ENCODE measurements at regions not wholly inside any gene's neighbourhood (a gene's known extent, or its start where the extent isn't known, plus 50 kb on each side); places are given as distances from the start of the nearest gene placed in this dataset.
"Not testable (repeated sequence)": the region's sequence is repeated elsewhere in the genome, so short reads cannot be mapped to it uniquely, and the experiment has no call there.

DNA sequence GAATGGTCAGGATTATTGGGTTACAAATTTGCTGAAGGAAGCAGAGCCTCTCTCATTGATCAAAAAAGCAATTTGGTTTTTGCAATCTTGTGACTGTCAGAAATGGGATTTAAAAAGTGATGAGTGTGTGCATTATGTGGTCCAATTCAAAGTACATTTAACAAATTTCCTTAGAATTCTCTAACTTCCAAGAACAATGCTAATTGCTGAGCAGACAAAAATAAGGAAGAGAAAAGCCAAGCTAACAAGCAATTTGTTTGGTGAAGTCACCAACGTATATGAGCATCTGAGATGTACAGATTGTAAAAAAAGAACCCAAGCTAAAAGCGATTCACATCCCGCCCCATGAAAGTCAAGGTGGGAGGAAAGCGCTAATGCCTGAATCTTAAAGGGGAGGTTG lies 1643.9 kb downstream of the CDH8 start:
- DNase-seq (ENCODE audit: low spot score): no peak

DNA sequence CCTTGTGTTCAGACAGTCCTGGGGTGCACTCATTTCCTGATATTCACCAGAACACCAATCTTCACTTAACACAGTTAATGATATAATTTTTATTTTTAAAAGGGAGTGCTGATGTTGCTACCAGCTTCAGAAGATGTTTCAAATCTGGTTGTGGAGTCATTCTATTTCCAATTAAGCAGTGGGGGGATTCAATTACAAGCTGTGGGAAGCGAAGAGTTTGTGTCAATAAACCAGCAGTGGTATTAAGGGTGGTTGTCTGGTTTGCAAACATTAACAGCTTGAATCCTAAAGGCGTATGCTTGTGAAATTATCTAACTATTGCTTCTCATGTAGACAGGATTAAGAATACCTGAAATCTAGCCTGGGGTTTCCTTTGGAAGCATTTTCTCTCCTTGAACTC lies 1637.5 kb upstream of the GOT2 start:
- DNase-seq (ENCODE audit: low spot score): no peak

DNA sequence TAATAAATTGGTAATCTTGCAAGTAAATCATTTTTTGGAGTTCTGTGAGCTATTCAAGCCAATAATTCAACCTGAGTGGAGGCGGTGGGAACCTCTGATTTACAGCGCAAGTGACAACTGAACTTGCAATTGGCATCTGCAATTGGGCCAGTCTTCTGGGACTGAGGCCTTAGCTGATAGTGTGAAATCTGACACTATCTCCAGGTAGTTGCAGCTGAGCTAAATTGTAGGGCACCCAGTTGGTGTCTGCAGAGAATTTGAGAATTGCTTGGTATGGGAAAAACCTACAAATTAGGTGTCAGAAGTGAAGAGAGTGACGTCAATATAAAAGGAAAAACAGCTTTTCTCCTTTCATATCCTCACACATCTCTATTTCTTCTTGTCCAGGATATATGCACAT lies 1633.6 kb upstream of the GOT2 start:
- DNase-seq (ENCODE audit: low spot score): no peak

DNA sequence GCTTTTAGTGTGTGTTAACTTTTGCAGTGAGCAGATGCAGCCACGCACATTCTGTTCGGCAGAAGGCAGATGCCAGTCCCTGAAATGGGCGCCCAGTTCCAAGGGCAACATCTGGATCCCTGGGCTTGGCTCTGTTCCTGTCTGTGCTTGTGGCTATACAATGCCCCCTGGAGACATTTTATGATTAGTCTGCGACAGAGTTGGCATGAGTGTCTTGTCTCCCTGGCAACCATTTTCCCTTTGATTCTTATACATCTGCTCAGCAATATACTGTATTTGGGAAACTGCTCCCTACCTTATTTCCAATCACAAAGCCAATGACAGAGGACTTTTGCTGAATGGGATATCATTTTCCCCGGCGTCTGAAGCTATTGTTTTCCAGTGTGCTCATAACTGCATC lies 1629.5 kb upstream of the GOT2 start:
- DNase-seq (ENCODE audit: low spot score): no peak

DNA sequence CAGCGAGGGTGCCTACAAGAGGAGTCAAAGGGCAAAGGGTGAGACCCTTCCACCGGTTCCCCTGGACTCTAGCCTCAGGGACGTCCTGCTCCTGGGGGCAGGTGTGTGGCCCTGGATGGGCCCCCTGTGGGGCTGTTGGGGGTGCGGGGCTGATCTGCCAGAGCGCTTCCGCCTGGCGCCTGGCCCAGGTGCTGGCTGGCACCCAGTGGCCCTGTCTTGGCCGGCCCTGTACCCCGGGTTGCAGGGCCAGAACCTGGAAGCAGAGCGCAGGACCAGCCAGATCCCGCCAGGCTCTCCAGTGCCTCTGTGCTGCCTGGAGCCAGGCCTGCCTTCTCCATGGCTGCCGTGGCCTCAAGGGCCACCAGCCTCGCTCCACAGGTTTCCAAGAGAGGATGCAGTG lies 1625.8 kb upstream of the GOT2 start:
- not testable (repeated sequence) for DNase-seq (ENCODE audit: low spot score)

DNA sequence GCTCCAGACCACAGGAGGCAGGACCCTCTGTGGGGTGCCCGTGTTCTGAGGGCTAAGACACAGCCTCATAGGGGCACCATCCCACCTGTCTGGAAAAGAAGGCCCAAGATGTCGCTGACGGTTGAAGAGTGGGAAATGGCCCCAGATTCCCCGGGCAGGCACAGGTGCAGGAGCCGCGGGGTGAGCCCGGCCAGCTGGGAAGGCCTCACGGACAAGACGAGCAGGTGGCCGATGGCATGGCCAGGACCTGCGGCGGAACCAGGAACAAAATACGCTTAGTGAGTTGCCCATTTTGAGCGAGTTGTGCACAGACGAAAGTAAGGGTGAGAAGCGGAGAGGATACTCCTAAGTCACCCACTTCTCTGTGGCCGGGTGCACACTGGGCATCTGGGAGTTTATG lies 1625.3 kb upstream of the GOT2 start:
- not testable (repeated sequence) for DNase-seq (ENCODE audit: low spot score)

DNA sequence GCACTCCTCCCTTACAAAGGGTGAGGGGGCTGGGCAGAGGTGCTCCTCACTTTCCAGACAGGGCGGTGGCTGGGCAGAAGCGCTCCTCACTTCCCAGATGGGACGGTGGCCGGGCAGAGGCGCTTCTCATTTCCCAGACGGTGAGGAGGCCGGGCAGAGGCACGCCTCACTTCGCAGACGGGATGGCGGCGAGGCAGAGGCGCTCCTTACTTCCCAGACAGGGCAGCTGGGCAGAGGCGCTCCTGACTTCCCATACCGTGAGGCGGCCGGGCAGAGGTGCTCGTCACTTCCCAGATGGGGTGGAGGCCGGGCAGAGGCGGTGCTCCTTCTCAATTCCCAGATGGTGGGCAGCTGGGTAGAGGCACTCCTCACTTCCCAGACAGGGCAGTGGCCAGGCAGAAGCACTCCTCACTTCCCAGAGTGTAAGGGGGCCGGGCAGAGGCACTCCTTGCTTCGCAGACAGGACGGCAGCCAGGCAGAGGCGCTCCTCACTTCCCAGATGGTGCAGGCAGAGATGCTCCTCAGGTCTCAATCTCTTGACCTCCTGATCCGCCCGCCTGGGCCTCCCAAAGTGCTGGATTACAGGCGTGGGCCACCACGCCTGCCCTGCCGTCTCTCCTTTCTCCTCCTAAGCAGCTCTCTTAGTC lies 1623.9 kb upstream of the GOT2 start:
- not testable (repeated sequence) for DNase-seq (ENCODE audit: low spot score)

DNA sequence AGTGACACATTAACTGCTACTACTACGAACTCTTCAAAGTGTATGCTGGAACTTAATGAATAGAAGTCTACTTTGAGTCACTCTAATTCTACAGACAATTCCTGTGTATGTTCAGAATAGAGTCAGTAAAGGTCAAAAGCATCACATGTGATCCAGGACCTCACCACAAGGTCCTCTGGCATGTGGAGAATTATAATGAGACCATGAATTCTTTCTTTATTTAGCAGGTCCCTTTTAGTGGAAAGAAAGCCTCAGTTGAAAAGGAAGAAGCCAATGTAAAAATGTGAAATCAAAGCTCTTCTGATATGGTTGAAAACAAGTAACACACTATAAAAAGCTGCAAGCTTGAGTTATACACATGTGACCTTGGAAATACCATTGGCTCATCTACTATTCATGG lies 1612.1 kb upstream of the GOT2 start:
- no peak for DNase-seq (ENCODE audit: low spot score)

DNA sequence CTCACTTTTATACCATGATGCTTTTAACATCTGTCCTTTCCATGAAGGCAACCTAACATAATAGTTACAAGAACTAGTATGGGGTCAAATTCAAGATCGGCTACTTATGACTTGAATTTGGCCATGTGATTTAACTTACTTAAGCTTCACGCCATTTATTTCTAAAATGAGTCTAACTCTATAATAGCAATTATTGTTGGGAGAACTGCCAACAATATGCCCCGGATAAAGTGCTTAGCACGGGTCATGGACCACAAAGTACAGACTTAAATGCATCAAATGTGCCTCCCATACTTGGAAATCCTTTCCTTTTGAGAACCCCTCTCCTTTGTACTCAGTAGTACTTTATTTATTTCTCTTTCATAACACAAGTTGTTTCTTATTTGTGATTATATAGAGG lies 1603.6 kb upstream of the GOT2 start:
- DNase-seq (ENCODE audit: low spot score): no peak

DNA sequence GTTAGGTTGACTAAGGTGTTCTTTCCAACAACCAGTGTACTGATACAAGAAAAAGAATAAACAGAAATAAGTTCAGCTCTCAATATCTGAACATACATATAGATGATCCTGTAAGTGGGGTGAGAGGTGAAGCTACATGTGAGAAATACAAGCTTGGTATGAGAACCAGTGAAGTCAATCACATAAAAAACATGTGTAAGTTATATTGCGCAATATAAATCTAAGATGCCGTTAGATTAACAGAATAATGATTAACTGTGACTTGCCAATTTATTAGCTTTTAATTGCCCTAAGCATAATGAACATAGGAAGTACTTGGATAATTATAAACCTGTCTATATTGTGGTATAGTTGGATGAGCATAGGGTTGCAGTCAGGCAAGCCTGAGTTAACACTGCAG lies 1597.1 kb upstream of the GOT2 start:
- DNase-seq (ENCODE audit: low spot score): no peak

DNA sequence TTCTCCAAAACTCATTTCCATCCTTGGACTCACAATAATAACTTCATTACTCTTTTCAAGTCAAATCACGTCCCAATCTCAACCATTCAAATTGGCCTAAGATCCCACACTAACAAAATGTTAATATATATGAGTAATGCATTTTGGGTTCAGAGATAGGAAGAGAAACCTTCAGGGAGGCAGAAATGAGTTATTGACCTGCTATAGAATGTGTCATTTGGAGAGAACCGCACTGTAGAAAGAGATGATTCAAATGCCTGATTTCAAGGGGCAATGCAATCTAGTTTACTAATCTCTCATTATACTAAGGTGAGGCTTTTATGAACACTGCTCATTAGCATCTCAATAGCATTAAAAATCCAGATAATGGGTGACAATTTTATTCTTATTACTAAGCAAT lies 1595.0 kb upstream of the GOT2 start:
- no peak for DNase-seq (ENCODE audit: low spot score)

DNA sequence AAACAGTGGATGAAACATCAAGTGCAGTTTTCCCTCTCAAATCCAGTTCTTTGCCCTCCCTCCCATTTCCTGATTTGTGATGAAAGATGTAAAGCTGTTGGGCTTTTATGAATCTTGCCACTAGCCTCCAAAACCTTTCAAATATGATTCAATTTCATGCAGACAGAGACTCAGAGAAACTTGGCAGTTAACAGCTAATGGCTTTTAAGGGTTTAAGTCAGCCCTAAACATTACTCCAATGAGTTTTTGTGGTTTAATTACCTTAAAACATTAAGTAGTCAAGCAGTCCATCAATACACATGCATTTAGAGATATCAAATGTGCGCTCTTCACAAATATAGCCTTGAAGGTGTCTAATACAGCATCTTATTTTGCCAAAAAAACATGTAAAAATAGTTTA lies 1594.0 kb upstream of the GOT2 start:
- DNase-seq (ENCODE audit: low spot score): no peak

DNA sequence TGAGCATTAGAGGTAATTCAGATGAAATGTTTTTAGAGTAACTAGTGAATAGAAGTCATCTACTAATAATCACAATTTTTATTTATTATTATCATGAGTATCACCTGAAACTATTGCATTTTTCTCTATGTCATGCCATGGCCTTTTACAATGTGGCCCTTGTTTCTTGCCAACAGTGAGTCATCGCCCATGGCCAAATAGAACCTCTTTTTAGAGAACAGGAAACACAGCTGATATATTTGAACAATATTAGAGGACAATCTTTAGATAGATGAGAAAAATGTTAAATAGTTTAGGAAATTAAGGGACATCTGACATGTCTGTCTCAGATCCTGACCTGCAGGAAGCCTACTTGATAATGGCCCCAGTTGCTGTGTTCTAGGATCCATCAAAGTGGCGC lies 1584.4 kb upstream of the GOT2 start:
- DNase-seq (ENCODE audit: low spot score): no peak

DNA sequence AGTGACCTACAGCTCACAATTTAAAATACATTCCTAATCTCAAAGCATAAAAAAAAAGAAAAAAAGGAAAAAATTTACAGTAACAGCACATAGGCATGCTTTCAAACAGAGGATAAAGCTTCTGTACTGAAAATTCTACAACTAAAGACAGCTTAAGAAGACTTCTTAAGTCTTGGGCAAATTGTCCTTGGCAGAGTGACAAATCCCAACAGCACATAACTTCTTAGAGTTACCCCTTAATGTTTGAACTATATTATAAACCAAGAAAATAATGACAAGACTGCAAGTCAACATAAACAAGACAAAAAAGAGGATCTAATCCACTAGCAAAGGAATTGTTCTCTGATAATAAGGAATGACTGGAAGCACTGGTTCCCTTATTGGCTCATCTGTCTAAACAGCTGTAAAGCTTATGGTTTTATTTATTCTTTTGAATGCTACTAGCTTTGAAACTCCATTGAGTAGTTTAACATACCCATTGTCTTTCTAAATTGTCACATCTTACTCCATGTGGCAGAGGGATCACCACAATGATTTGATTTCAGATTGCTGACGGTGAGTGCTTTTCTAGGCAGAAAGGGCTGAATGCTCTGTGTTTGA lies 1576.8 kb upstream of the GOT2 start:
- no peak for DNase-seq (ENCODE audit: low spot score)

DNA sequence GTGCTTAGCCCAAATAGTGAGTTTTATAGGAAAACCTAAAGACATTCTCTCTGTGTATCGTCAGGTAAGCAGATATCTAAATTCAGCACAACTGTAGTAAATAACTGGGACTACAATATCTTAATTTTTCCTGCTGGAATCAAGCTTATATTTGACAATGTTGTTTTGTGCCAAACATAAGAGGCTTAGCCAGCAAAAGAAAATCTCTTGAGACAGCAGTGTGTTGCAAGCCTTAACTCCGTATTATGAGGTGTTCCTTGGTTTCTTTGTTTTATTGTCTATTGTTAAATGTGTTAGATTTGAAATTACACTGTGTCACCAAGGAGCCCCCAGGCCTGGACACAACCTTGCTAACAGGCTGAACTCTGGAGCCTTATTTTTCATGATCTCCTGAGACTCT lies 1570.6 kb upstream of the GOT2 start:
- no peak for DNase-seq (ENCODE audit: low spot score)

DNA sequence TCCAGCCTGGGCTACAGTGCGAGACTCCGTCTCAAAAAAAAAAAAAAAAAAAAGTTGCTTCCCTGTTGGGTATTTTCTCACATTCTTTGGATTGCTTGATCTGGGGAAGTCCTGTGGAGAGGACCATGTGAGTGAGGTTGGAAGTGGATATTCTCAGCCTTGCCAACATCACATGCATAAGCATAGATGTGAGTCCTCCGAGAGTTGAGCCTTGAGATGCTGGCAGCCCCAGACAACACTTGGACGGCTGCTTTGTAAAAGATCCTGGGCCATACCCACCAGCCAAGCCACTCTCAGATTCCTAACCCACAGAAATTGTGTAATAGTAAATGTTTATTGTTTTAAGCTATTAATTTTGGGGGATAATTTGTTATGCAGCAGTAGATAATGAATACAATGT lies 1570.0 kb upstream of the GOT2 start:
- no peak for DNase-seq (ENCODE audit: low spot score)

DNA sequence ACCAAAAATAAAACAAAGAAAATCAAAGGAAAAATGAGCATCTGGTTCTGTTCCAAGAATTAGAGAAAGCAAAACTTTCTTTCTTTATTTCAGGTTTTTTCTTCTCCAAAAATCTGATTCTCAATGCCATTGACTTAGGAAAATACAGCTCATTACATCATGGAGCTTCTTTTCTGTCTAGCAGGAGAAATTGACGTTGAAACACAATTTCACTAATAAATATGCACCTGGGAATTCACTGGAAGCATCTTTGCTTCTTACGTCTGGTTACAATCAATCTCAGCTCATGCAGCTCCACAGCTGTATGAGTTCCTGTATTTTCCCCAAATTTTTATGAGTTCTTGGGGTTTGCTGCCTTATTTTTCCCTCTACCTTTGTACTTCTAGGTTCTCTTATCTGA lies 1568.6 kb upstream of the GOT2 start:
- no peak for DNase-seq (ENCODE audit: low spot score)

DNA sequence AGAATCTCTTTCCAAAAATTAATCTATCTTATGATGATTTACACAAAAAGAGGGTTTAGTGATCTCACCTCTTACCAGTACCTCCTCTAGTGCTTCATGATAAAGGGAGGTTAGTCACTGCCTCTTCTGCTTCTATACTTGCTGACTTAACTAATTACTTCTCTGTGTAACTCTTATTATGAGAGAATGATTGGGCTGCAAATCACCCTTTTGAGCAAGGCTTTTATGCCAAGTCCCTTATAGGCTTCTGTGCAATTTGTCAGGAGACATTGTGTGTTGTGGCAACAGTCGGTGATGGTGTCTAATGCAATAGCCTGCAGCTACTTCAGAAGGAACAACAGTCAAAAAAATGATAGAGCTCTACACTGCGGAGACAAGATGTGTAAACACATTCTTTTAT lies 1568.1 kb upstream of the GOT2 start:
- DNase-seq (ENCODE audit: low spot score): no peak

DNA sequence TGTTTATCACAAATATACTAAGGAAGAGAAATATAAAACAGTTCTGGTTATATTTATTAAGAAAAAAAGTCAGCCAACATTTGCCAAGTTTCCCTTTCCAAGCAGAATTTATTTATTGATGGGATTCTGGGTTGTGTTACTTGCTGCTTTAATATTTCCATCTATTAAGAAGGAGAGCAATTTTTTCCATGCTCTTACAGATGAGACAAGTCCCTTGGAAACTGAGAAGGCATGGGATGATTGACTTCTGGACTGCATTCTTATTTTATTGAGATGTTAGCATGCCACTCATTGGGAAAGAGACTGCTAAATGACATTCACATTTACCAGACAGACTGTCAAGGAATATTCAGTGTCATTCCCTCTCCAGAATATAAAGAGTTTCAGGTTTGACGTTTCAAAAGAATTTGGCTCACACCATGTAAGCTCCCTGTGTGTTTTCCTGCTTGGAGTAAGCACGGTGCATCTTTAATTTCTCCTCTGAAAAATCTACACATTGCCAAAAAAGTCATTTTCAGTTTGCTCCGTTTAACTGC lies 1565.2 kb upstream of the GOT2 start:
- no peak for DNase-seq (ENCODE audit: low spot score)

DNA sequence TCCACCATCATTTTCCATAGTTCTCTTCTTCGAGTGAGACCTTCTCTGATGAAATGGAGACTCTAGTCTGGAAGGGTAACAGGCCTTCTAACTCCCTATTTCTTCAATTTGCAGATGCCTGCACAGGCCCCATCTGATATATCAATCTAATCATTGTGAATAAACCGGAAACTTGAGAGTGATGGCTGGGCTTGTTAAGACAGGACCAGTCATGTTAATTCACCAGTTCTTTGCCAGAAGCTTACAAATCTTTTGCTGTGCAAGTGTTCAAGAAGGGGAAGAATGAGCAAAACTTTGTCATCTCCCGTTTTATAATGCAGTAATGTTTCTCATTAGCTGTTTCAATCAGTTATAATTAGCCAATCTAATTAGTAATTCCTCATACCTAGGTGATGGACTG lies 1561.3 kb upstream of the GOT2 start:
- no peak for DNase-seq (ENCODE audit: low spot score)

DNA sequence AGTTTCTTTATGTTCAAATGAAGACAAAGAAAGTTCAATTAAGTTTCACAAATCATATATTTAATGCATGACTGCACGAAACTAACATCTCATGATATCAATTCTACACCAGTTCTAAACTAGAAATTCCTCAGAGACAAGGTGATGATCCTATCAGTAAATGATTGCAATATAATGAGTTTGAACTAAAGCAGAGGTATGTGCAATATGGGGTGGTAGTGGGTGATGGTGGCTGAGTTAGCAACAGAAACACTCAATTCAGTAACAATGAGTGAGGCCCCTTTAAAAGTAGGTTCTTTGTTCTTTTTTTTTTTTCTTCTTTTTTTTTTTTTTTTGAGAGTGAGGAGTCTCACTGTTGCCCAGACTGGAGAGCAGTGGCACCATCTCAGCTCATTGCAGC lies 1551.7 kb upstream of the GOT2 start:
- DNase-seq (ENCODE audit: low spot score): no peak

DNA sequence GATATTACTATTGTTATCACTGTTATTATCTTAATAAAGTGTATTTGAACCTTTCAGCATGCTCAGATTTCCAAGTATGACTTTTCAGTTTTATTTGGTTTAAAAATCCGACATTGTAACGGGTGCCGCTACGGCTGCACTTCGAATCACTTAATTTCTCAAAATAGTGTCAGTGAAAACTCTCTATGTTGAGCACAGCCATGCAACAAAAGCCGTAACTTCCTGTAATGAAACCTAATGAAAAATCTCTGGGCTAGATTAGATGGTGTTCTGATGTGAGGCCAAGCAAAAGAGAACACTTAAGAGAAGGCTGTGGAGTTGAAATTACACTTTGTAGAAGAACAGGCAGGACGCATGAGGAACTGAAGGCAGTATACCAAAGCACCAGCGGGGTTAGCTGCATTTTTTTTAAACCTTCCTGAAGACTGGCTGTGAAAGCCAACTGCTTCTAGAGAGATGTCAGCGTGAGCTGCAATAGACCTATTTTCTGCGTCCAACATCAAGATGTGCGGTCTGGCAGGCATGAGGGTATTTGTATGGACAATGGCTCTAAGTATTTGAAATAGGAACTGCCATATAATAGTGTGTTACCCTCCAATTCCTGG lies 1545.0 kb upstream of the GOT2 start:
- DNase-seq (ENCODE audit: low spot score): no peak

DNA sequence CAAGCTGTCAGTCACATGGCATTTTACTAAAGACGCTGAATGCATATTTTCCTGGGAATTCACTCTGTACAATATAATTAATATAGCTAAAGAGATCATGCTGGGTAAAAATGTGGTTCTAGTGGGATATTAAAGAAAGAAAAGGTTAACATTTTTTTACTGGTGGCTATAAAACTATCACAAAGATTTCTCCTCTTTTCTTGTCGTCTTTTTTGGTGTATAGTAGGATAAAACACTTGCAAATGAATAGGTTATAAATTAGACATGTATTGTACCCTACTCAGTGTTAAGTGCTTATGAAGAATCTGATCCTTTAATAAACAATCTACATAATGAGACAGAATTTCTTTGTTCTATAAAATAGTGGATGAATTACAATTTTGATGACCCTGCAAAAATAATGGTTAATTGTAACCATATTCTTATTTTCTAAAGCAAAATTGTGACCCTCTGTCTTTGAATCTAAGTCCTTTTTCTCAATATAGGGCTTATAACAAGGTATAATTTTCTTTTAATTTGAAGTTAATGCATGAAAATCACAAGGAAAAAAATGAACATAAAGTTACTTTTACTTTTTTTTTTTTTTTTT lies 1540.4 kb upstream of the GOT2 start:
- DNase-seq (ENCODE audit: low spot score): no peak

Data from AG08396 (cell line).